Fibroblast of skin of abdomen (primary cell): ENCODE measurements at regions not wholly inside any gene's neighbourhood (a gene's known extent, or its start where the extent isn't known, plus 50 kb on each side); places are given as distances from the start of the nearest gene placed in this dataset.

Experiments used
- DNase-seq: peaks from one replicate; pipeline ENCODE4 v3.0.0-alpha.2; 2013

GRCh38 chr7:35533902-35534301 lies 161.0 kb downstream of the HERPUD2 start:
- no peak for DNase-seq

GRCh38 chr7:35530124-35531109 lies 164.5 kb downstream of the HERPUD2 start:
- DNase-seq: no peak

- DNase-seq: no peak
Measured at GRCh38 chr7:35529713-35530112, 165.2 kb downstream of the HERPUD2 start.

GRCh38 chr7:35528381-35528977 lies 166.5 kb downstream of the HERPUD2 start:
- no peak for DNase-seq

GRCh38 chr7:35526645-35527044 lies 168.3 kb downstream of the HERPUD2 start:
- DNase-seq: no peak

GRCh38 chr7:35524112-35524804 lies 170.7 kb downstream of the HERPUD2 start:
- no peak for DNase-seq

- DNase-seq: no peak
Measured at GRCh38 chr7:35523292-35523691, 171.6 kb downstream of the HERPUD2 start.

- no peak for DNase-seq
Measured at GRCh38 chr7:35522697-35523096, 172.2 kb downstream of the HERPUD2 start.

- no peak for DNase-seq
Measured at GRCh38 chr7:35521941-35522340, 173.0 kb downstream of the HERPUD2 start.

- no peak for DNase-seq
Measured at GRCh38 chr7:35520810-35521625, 173.9 kb downstream of the HERPUD2 start.

- DNase-seq: peak; percentile 66
Measured at GRCh38 chr7:35519971-35520809, 174.7 kb downstream of the HERPUD2 start.

- DNase-seq: no peak
Measured at GRCh38 chr7:35518767-35519166, 176.2 kb downstream of the HERPUD2 start.

- no peak for DNase-seq
Measured at GRCh38 chr7:35516498-35516897, 178.4 kb downstream of the HERPUD2 start.

- peak; percentile 30 for DNase-seq
Measured at GRCh38 chr7:35513828-35514227, 181.1 kb downstream of the HERPUD2 start.

GRCh38 chr7:35513195-35513594 lies 181.7 kb downstream of the HERPUD2 start:
- no peak for DNase-seq

- DNase-seq: no peak
Measured at GRCh38 chr7:35512716-35513115, 182.2 kb downstream of the HERPUD2 start.

GRCh38 chr7:35508623-35509400 lies 186.1 kb downstream of the HERPUD2 start:
- DNase-seq: no peak

GRCh38 chr7:35505066-35505465 lies 189.9 kb downstream of the HERPUD2 start:
- no peak for DNase-seq

- no peak for DNase-seq
Measured at GRCh38 chr7:35504365-35504764, 190.6 kb downstream of the HERPUD2 start.

GRCh38 chr7:35501681-35502080 lies 193.3 kb downstream of the HERPUD2 start:
- DNase-seq: no peak

- DNase-seq: no peak
Measured at GRCh38 chr7:35499226-35499625, 195.7 kb downstream of the HERPUD2 start.
